Gastroesophageal sphincter (tissue), 2 donors: ENCODE measurements at regions not wholly inside any gene's neighbourhood (a gene's known extent, or its start where the extent isn't known, plus 50 kb on each side); places are given as distances from the start of the nearest gene placed in this dataset.

Experiments
- EP300 ChIP-seq: sonication (generic); formaldehyde crosslinking; IDR thresholded peaks from one replicate; pipeline ENCODE4 v1.6.1; 2017; ENCODE audit warnings: antibody characterized with exemption, mild to moderate bottlenecking
- POLR2A ChIP-seq, 2 donors: fragments of 450-650 bp; IDR thresholded peaks; one replicate each; pipeline ENCODE4 v1.6.1; 2017; ENCODE audit warnings: antibody characterized with exemption in 2 of 2, mild to moderate bottlenecking in 2 of 2, moderate library complexity in 1 of 2

DNA sequence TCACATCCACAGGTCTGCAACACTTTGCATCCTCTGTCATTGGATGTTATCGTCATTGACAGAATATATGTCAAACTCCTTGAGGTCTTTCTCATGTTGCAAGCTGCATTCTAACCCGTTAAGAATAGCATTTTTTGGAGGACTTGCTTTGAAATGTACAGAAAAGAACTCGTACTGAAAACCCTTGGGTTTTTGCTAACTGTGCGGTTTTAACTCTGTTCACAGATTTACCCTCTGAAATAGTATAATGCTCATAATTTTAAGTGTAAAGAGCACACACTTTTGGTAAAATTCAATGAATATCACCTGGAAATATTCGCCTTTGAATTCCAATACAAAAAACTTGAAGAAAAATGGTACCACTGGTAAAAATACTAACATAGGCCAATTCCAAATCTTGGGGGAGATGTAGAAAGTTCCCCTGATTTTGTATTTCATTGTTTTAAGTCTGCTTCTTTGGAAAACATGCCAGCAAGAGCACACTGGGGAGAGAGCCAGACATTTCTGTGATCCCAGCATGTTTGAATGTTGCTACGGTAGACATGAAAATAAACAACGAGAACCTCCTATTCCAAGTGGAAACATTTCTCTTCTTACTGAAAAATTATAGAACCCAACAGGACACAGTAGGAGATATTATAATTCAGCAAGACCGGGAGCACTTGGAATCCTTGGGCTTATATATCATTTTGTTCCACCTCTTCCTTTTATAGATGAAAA is 446.0 kb downstream of the AEBP2 start:
- no peak for TF ChIP-seq POLR2A (IDR thresholded peaks at IDR 0.05)
- TF ChIP-seq EP300 = no peak
